H1 (cell line): ENCODE measurements at regions not wholly inside any gene's neighbourhood (a gene's known extent, or its start where the extent isn't known, plus 50 kb on each side); places are given as distances from the start of the nearest gene placed in this dataset.

ENCODE experiments used
- CREB1 ChIP-seq: IDR thresholded peaks from 2 replicates; pipeline ENCODE4 v1.6.1; 2012; ENCODE audit warnings: inconsistent platforms
- EZH2 ChIP-seq: fragments of 200-600 bp; sonication (generic); IDR thresholded peaks from 2 replicates; pipeline ENCODE4 v1.7.1; 2012; ENCODE audit warnings: low read depth, mild to moderate bottlenecking, moderate library complexity, low read length, inconsistent platforms; ENCODE audit not compliant: severe bottlenecking
- POLR2AphosphoS5 ChIP-seq: IDR thresholded peaks from 2 replicates; pipeline ENCODE4 v1.6.1; 2011; ENCODE audit warnings: low read depth, low read length
- RAD21 ChIP-seq, 2 experiments: IDR thresholded peaks in 1 of 2; conservative IDR thresholded peaks in 1 of 2; 2 replicates each; pipeline ENCODE4 v1.6.1; 2011; ENCODE audit warnings: low read depth in 2 of 2, low read length in 2 of 2, improper control_type of control experiment in 1 of 2, inconsistent platforms in 1 of 2, mild to moderate bottlenecking in 1 of 2, moderate library complexity in 1 of 2
- SIN3A ChIP-seq, 2 experiments: IDR thresholded peaks in 1 of 2; conservative IDR thresholded peaks in 1 of 2; 2 replicates each; pipeline ENCODE4 v1.6.1; 2011 to 2012; ENCODE audit warnings: low read length in 2 of 2, improper control_type of control experiment in 1 of 2, low read depth in 1 of 2, mild to moderate bottlenecking in 1 of 2
- ZNF274 ChIP-seq: IDR thresholded peaks from 2 replicates; pipeline ENCODE4 v1.7.0; 2012; ENCODE audit warnings: low read length, borderline replicate concordance; ENCODE audit errors: extremely low read depth

DNA sequence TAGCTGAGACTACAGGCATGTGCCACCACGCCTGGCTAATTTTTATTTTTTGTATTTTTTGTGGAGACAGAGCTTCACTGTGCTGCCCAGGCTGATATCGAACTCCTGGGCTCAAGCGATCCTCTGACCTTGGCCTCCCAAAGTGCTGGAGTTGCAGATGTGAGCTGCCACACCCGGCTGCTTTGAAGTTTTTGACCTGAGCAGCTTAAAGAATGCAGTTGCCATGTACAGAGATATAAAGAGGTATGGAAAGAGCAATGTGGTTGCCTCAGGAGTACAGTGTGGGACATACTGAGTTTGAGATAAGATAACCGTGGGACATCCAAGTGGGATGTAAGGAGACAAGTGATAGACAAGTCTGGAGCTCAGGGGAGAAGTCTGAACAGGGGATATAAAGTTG, 82.7 kb upstream of the LSM14A start:
- TF ChIP-seq POLR2AphosphoS5 (no peak), ZNF274 (no peak), RAD21 (IDR thresholded peaks at IDR 0.05 in 1 of 2, conservative IDR thresholded peaks at IDR 0.05 in 1 of 2; ENCODE audit: low read depth in 2 of 2, low read length in 2 of 2) (no peak), CREB1 (no peak), SIN3A (conservative IDR thresholded peaks at IDR 0.05 in 1 of 2, IDR thresholded peaks at IDR 0.05 in 1 of 2; ENCODE audit: low read depth in 1 of 2, low read length in 2 of 2) (no peak), EZH2 (no peak)
